IPS DF 6.9 (cell line): ENCODE measurements at regions not wholly inside any gene's neighbourhood (a gene's known extent, or its start where the extent isn't known, plus 50 kb on each side); places are given as distances from the start of the nearest gene placed in this dataset.
"Not testable (repeated sequence)": the region's sequence is repeated elsewhere in the genome, so short reads cannot be mapped to it uniquely, and the experiment has no call there.

ENCODE experiments used
- DNase-seq: peaks from one replicate; pipeline ENCODE4 v3.0.0-alpha.2; 2013; ENCODE audit warnings: low read depth, low spot score
- H3K27ac ChIP-seq: one replicate; pipeline ENCODE4 v1.5.1; 2013; ENCODE audit warnings: low read length, control low read depth
- H3K27me3 ChIP-seq: 2 replicates; pipeline ENCODE4 v1.6.1; 2013; ENCODE audit warnings: mild to moderate bottlenecking, low read length; ENCODE audit not compliant: control insufficient read depth, insufficient read depth
- H3K36me3 ChIP-seq: 2 replicates; pipeline ENCODE4 v1.6.1; 2013; ENCODE audit warnings: low read length; ENCODE audit not compliant: control insufficient read depth, insufficient read depth
- H3K4me1 ChIP-seq: 2 replicates; pipeline ENCODE4 v1.6.1; 2013; ENCODE audit warnings: low read length; ENCODE audit not compliant: control insufficient read depth, insufficient read depth
- H3K4me3 ChIP-seq: 2 replicates; pipeline ENCODE4 v1.5.1; 2013; ENCODE audit warnings: mild to moderate bottlenecking, low read length
- H3K9me3 ChIP-seq: 2 replicates; pipeline ENCODE4 v1.6.1; 2013; ENCODE audit warnings: low read length, inconsistent platforms; ENCODE audit not compliant: control insufficient read depth, insufficient read depth
- WGBS: extraction: QIAGEN DNeasy Blood & Tissue Kit; methylation state at CpG from one replicate; pipeline ENCODE4 v1.1.7; 2013; ENCODE audit warnings: mixed read lengths, missing lambda C conversion rate; ENCODE audit not compliant: insufficient read length, insufficient coverage; 5-methylcytosine and 5-hydroxymethylcytosine counted together

- WGBS: no CpG with 5 or more reads among the region's 3 CpGs
- Histone ChIP-seq H3K36me3 (no peaks in the 10 kb centered on the region), H3K9me3 (no peaks in the 10 kb centered on the region), H3K27me3 (no peaks in the 10 kb centered on the region), H3K4me3 (no peak overlapping the region), H3K27ac (no peak overlapping the region), H3K4me1 (no peaks in the 10 kb centered on the region)
- DNase-seq: no peak
These were observed 697.1 kb downstream of the BCL11A start for GRCh38 chr2:59856391-59856790.

- Histone ChIP-seq H3K27me3 (no peaks in the 10 kb centered on the region), H3K36me3 (no peaks in the 10 kb centered on the region), H3K4me1 (no peaks in the 10 kb centered on the region), H3K27ac (no peak overlapping the region), H3K4me3 (no peak overlapping the region), H3K9me3 (no peaks in the 10 kb centered on the region)
- no peak for DNase-seq
- no CpG with 5 or more reads among the region's 4 CpGs for WGBS
These were observed 700.4 kb downstream of the BCL11A start for GRCh38 chr2:59853032-59853431.

DNA sequence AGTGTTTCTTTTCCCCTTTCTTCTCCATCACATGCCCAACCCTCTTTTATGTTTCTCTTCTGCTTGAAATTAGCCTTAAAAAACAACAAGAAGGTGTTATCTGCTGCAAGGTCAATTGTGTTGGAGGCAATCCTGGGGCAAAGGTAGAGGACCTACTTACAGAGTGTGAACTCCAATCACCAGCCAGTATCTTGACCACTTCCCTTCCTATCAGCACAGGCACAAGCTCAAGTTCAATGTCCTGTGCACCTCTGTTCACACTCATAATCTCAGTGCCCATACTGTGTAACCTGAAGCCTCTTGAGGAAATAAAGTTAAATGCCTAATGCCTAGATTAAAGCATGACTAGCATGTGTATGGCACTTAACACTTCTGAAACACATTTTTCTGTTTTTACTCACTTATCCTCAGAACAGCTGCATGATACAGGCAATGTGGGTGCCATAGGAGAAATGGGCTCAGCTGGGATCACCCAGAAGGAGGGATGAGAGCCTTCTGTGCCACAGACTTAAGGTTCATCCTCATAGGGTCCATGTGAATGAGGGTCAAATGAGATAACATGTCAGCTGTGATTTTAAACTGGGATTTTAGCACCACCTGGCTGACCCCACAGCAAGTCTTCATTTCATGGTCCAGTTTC lies 701.5 kb downstream of the BCL11A start:
- Histone ChIP-seq H3K9me3 (no peaks in the 10 kb centered on the region), H3K27ac (no peak overlapping the region)

DNA sequence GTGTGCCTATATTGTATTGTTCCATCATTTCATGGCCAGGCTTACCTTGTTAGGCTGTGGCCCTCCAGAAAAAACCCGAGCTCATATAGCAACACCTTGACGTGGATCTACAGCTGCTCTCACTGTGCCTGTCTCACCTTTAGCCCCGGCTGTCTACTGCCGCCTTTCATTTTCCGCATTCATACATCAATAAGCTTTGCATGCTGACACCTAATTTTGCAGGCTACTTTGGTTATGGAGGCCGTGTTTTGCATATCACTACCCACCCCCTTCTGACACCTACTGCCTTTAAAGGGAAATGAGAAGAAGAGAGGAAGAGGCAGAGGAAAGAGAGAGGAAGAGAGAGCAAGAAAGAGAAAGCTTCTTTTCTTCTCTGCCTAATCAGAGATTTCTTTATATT lies 702.9 kb downstream of the BCL11A start:
- Histone ChIP-seq H3K36me3 (no peaks in the 10 kb centered on the region), H3K4me1 (no peaks in the 10 kb centered on the region), H3K4me3 (no peak overlapping the region), H3K9me3 (no peaks in the 10 kb centered on the region), H3K27ac (no peak overlapping the region), H3K27me3 (no peaks in the 10 kb centered on the region)
- WGBS: no CpG with 5 or more reads among the region's 6 CpGs
- no peak for DNase-seq

More for the DNA sequence above, 701.5 kb downstream of the BCL11A start:
- no peaks in the 10 kb centered on the region for H3K4me1 ChIP-seq
- no peaks in the 10 kb centered on the region for H3K36me3 ChIP-seq
- H3K4me3 ChIP-seq: no peak overlapping the region
- H3K27me3 ChIP-seq: no peaks in the 10 kb centered on the region
- no peak for DNase-seq

DNA sequence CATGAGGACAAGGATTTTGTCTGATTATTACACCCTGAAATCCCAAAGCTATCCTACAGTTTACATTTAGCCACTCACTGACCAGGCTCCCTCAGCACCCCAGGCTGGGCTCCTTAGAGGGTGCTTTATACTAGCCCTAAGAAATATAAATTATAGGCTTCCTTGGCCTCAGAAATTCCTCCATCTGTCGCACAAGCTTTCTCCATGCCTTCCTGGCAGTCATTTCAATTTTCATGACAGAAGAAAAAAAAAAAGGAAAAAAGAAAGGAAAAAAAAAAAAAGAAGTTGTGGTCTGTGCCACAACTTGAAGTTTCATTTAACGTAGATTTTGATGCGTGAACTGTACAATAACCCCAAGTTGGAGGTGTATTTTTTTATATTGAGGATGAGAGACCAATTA lies 719.5 kb downstream of the BCL11A start:
- Histone ChIP-seq H3K36me3 (no peaks in the 10 kb centered on the region), H3K9me3 (no peaks in the 10 kb centered on the region), H3K4me1 (no peaks in the 10 kb centered on the region), H3K27me3 (no peaks in the 10 kb centered on the region), H3K27ac (no peak overlapping the region), H3K4me3 (no peak overlapping the region)
- no CpG with 5 or more reads among the region's 3 CpGs for WGBS
- no peak for DNase-seq

GRCh38 chr2:59830601-59831000 lies 722.9 kb downstream of the BCL11A start:
- no CpG with 5 or more reads among the region's 6 CpGs for WGBS
- no peaks in the 10 kb centered on the region for H3K27me3 ChIP-seq
- H3K36me3 ChIP-seq: no peaks in the 10 kb centered on the region
- H3K4me3 ChIP-seq: no peak overlapping the region
- DNase-seq: no peak
- no peaks in the 10 kb centered on the region for H3K4me1 ChIP-seq
- no peaks in the 10 kb centered on the region for H3K9me3 ChIP-seq
- no peak overlapping the region for H3K27ac ChIP-seq

DNA sequence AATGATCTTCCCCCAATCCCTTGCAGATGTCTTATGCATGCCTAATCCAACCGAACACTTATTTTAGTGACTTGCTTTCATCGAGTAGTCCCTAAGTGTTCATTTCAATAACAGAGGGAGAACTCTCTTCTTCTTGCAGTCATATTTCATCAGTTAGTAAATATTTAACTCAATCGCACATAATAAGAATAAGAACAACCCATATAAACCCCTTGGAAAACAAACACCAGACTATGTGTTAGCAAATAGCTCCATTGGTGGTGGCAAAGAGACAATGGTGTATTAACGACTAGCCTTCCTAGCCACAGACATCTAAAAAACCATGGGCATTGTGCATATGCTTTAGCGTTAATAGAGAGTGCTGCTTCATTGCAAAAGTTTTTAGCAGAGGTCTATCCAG lies 725.8 kb downstream of the BCL11A start:
- Histone ChIP-seq H3K27me3 (no peaks in the 10 kb centered on the region), H3K4me1 (no peaks in the 10 kb centered on the region), H3K9me3 (no peaks in the 10 kb centered on the region), H3K27ac (no peak overlapping the region), H3K36me3 (no peaks in the 10 kb centered on the region), H3K4me3 (no peak overlapping the region)
- no CpG with 5 or more reads among the region's 5 CpGs for WGBS
- DNase-seq: no peak

DNA sequence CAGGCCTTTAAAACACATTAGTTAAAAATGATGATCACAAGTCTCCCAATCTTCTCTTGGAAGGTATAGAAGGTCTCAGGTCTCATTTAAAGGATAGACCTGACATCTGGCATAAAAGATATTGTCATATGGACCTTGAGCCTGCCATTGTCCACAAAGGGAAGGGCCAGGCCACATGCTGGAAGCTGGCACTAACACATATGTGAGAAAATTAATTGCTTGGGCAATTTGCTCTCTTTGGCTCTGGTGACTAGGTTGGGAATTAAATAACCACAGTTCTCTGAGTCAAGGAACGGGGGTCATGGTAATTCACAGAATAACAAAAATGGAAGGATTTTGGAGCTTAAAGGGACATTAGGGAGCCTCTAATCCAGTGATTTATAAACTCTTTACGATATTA lies 727.3 kb downstream of the BCL11A start:
- Histone ChIP-seq H3K4me1 (no peaks in the 10 kb centered on the region), H3K27ac (no peak overlapping the region), H3K36me3 (no peaks in the 10 kb centered on the region), H3K9me3 (no peaks in the 10 kb centered on the region), H3K27me3 (no peaks in the 10 kb centered on the region), H3K4me3 (no peak overlapping the region)
- DNase-seq: no peak
- WGBS: no CpG with 5 or more reads among the region's 2 CpGs

- no CpG with 5 or more reads among the region's 4 CpGs for WGBS
- no peak overlapping the region for H3K27ac ChIP-seq
- DNase-seq: no peak
These were observed 729.1 kb downstream of the BCL11A start for GRCh38 chr2:59824314-59824713.

GRCh38 chr2:59816075-59816474 lies 737.4 kb downstream of the BCL11A start:
- no peak for DNase-seq
- Histone ChIP-seq H3K4me1 (no peaks in the 10 kb centered on the region), H3K27ac (no peak overlapping the region), H3K9me3 (no peaks in the 10 kb centered on the region), H3K36me3 (no peaks in the 10 kb centered on the region), H3K27me3 (no peaks in the 10 kb centered on the region), H3K4me3 (no peak overlapping the region)
- no CpG with 5 or more reads among the region's 1 CpG for WGBS

More at GRCh38 chr2:59824314-59824713, 729.1 kb downstream of the BCL11A start:
- H3K27me3 ChIP-seq: no peaks in the 10 kb centered on the region
- no peaks in the 10 kb centered on the region for H3K9me3 ChIP-seq
- no peaks in the 10 kb centered on the region for H3K36me3 ChIP-seq
- no peak overlapping the region for H3K4me3 ChIP-seq
- H3K4me1 ChIP-seq: no peaks in the 10 kb centered on the region

DNA sequence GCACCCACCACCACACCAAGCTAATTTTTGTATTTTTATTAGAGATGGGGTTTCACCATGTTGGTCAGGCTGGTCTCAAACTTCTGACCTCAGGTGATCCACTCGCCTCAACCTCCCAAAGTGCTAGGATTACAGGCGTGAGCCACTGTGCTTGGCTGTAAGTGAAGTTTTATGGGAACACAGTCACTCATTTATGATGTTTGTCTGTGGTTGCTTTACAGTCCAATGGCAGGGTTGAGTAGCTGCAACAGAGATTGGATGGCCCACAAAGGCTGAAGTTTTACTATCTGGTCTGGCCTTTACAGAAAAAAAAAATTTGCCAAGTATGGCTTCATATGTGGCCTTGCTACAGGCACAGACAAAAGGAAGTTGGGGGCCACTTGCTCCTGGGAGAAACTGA lies 743.2 kb downstream of the BCL11A start:
- not testable (repeated sequence) for DNase-seq, H3K4me1 ChIP-seq, H3K4me3 ChIP-seq, H3K27me3 ChIP-seq, H3K27ac ChIP-seq, H3K9me3 ChIP-seq, H3K36me3 ChIP-seq
- no CpG with 5 or more reads among the region's 2 CpGs for WGBS
